IMR-90 (cell line): ENCODE measurements at regions not wholly inside any gene's neighbourhood (a gene's known extent, or its start where the extent isn't known, plus 50 kb on each side); places are given as distances from the start of the nearest gene placed in this dataset.

Source experiments
- ATAC-seq: fragments of 200-7000 bp; cut with Tn5 transposase; 2 replicates; pipeline ENCODE4 v1.9.1; 2020; ENCODE audit warnings: low read depth, mild to moderate bottlenecking, moderate library complexity
- BruUV-seq: library from RNA; stranded (reverse); fragments of 400-500 nt; replicated peaks from 2 replicates; lab custom pipeline; 2021; lab: Mats Ljungman, UMichigan
- CTCF ChIA-PET: fragments of 300-600 bp; formaldehyde crosslinking; extraction: SDS; loops from one replicate; lab custom pipeline; 2021; ENCODE audit warnings: antibody characterized with exemption; lab: Yijun Ruan, JAX
- POLR2A ChIA-PET: fragments of 300-600 bp; sonication (Branson Sonifier 250); formaldehyde crosslinking; loops from one replicate; lab custom pipeline; 2022; ENCODE audit warnings: antibody characterized with exemption; ENCODE audit not compliant: unreplicated experiment; lab: Charles Lee
- DNase-seq: peaks from one replicate; pipeline ENCODE4 v3.0.0; 2013
- H2AFZ ChIP-seq: replicated peaks from 2 replicates; pipeline ENCODE3; 2013; ENCODE audit warnings: low read length, mild to moderate bottlenecking; ENCODE audit not compliant: poor library complexity
- H2AK5ac ChIP-seq: 2 replicates; pipeline ENCODE4 v1.6.1; 2013; ENCODE audit warnings: low read depth, low read length, inconsistent platforms
- H2AK9ac ChIP-seq: replicated peaks from 2 replicates; pipeline ENCODE3; 2013; ENCODE audit warnings: mild to moderate bottlenecking, low read depth, low read length, moderate library complexity; ENCODE audit not compliant: poor library complexity
- H2BK120ac ChIP-seq: 2 replicates; pipeline ENCODE4 v1.6.1; 2013; ENCODE audit warnings: low read depth, low read length, inconsistent platforms
- H2BK15ac ChIP-seq: 3 replicates; pipeline ENCODE4 v1.6.1; 2013; ENCODE audit warnings: low read depth, low read length, inconsistent platforms
- H2BK20ac ChIP-seq: 2 replicates; pipeline ENCODE4 v1.6.1; 2013; ENCODE audit warnings: low read depth, mild to moderate bottlenecking, inconsistent platforms, low read length, moderate library complexity
- H2BK5ac ChIP-seq: 2 replicates; pipeline ENCODE4 v1.6.1; 2013; ENCODE audit warnings: mild to moderate bottlenecking, low read depth, low read length, inconsistent platforms; ENCODE audit not compliant: poor library complexity, severe bottlenecking
- H3K14ac ChIP-seq: replicated peaks from 2 replicates; pipeline ENCODE4 v1.6.1; 2013; ENCODE audit warnings: low read depth, low read length, inconsistent platforms
- H3K18ac ChIP-seq: 2 replicates; pipeline ENCODE4 v1.6.1; 2013; ENCODE audit warnings: low read depth, low read length, control low read depth
- H3K23ac ChIP-seq: 2 replicates; pipeline ENCODE4 v1.6.1; 2013; ENCODE audit warnings: low read depth, low read length, inconsistent platforms
- H3K27ac ChIP-seq: 2 replicates; pipeline ENCODE4 v1.5.1; 2013; ENCODE audit warnings: mild to moderate bottlenecking, control low read depth, low read length; ENCODE audit not compliant: insufficient read depth
- H3K27me3 ChIP-seq: 2 replicates; pipeline ENCODE4 v1.6.1; 2013; ENCODE audit warnings: low read length; ENCODE audit not compliant: control insufficient read depth, insufficient read depth
- H3K36me3 ChIP-seq: 2 replicates; pipeline ENCODE4 v1.6.1; 2013; ENCODE audit warnings: low read length, mixed read lengths; ENCODE audit not compliant: control insufficient read depth, insufficient read depth
- H3K4ac ChIP-seq: 2 replicates; pipeline ENCODE4 v1.6.1; 2013; ENCODE audit warnings: low read depth, low read length, inconsistent platforms
- H3K4me1 ChIP-seq: 2 replicates; pipeline ENCODE4 v1.6.1; 2013; ENCODE audit warnings: low read length, mixed read lengths; ENCODE audit not compliant: control insufficient read depth, insufficient read depth
- H3K4me2 ChIP-seq: 2 replicates; pipeline ENCODE4 v1.6.1; 2013; ENCODE audit warnings: low read depth, mild to moderate bottlenecking, control low read depth, low read length, moderate library complexity
- H3K4me3 ChIP-seq: 2 replicates; pipeline ENCODE4 v1.5.1; 2013; ENCODE audit warnings: low read depth, mild to moderate bottlenecking, control low read depth, low read length, moderate library complexity; ENCODE audit not compliant: insufficient read depth
- H3K56ac ChIP-seq: 2 replicates; pipeline ENCODE4 v1.6.1; 2013; ENCODE audit warnings: low read length, inconsistent platforms; ENCODE audit not compliant: insufficient read depth; ENCODE audit errors: extremely low read depth
- H3K79me1 ChIP-seq, 2 experiments: 2 replicates each; pipeline ENCODE4 v1.6.1; 2013; ENCODE audit warnings: low read length in 2 of 2, inconsistent platforms in 1 of 2, low read depth in 1 of 2
- H3K9ac ChIP-seq: 2 replicates; pipeline ENCODE4 v1.6.1; 2013; ENCODE audit warnings: low read depth, low read length, control low read depth
- H3K9me1 ChIP-seq: 2 replicates; pipeline ENCODE4 v1.6.1; 2013; ENCODE audit warnings: low read length, inconsistent platforms; ENCODE audit not compliant: insufficient read depth
- H3K9me3 ChIP-seq: 2 replicates; pipeline ENCODE4 v1.6.1; 2013; ENCODE audit warnings: low read length; ENCODE audit not compliant: control insufficient read depth, insufficient read depth
- H4K20me1 ChIP-seq: 2 replicates; pipeline ENCODE4 v1.6.1; 2013; ENCODE audit warnings: low read length, inconsistent platforms; ENCODE audit not compliant: insufficient read depth
- H4K5ac ChIP-seq: 2 replicates; pipeline ENCODE4 v1.6.1; 2013; ENCODE audit warnings: mild to moderate bottlenecking, low read depth, low read length, control low read depth
- H4K8ac ChIP-seq, 2 experiments: 2 replicates each; pipeline ENCODE4 v1.6.1; 2013; ENCODE audit warnings: low read depth in 2 of 2, low read length in 2 of 2, control low read depth in 1 of 2, inconsistent platforms in 1 of 2
- H4K91ac ChIP-seq: 2 replicates; pipeline ENCODE4 v1.6.1; 2013; ENCODE audit warnings: low read depth, low read length, inconsistent platforms; ENCODE audit not compliant: insufficient read depth
- BHLHE40 ChIP-seq: fragments of 150-350 bp; IDR thresholded peaks from 2 replicates; pipeline ENCODE4 v1.6.1; 2016; ENCODE audit warnings: mild to moderate bottlenecking, low read depth, low read length
- CEBPB ChIP-seq: IDR thresholded peaks from 2 replicates; pipeline ENCODE4 v1.6.1; 2012; ENCODE audit warnings: low read depth, low read length, improper control_type of control experiment
- CHD1 ChIP-seq: IDR thresholded peaks from 2 replicates; pipeline ENCODE4 v1.6.1; 2012; ENCODE audit warnings: low read depth, low read length, improper control_type of control experiment
- FOS ChIP-seq: fragments of 150-350 bp; IDR thresholded peaks from 2 replicates; pipeline ENCODE4 v1.6.1; 2016; ENCODE audit warnings: low read depth, low read length
- MAFK ChIP-seq: IDR thresholded peaks from 2 replicates; pipeline ENCODE4 v1.6.1; 2012; ENCODE audit warnings: low read depth, low read length, improper control_type of control experiment
- MAZ ChIP-seq: IDR thresholded peaks from 2 replicates; pipeline ENCODE4 v1.6.1; 2012; ENCODE audit warnings: low read depth, mild to moderate bottlenecking, low read length, improper control_type of control experiment, moderate library complexity, borderline replicate concordance
- MXI1 ChIP-seq: IDR thresholded peaks from 2 replicates; pipeline ENCODE4 v1.6.1; 2012; ENCODE audit warnings: low read depth, mild to moderate bottlenecking, low read length, moderate library complexity, borderline replicate concordance
- NFE2L2 ChIP-seq: fragments of 150-350 bp; IDR thresholded peaks from 2 replicates; pipeline ENCODE4 v1.6.1; 2016; ENCODE audit warnings: low read depth, mild to moderate bottlenecking, low read length
- POLR2A ChIP-seq: IDR thresholded peaks from 2 replicates; pipeline ENCODE4 v1.6.1; 2012; ENCODE audit warnings: mild to moderate bottlenecking, low read depth, low read length
- RAD21 ChIP-seq: IDR thresholded peaks from 2 replicates; pipeline ENCODE4 v1.6.1; 2012; ENCODE audit warnings: low read length, improper control_type of control experiment
- RCOR1 ChIP-seq: IDR thresholded peaks from 2 replicates; pipeline ENCODE4 v1.6.1; 2012; ENCODE audit warnings: mild to moderate bottlenecking, low read length, improper control_type of control experiment; ENCODE audit not compliant: insufficient replicate concordance
- RFX5 ChIP-seq: IDR thresholded peaks from 2 replicates; pipeline ENCODE4 v1.8.0; 2012; ENCODE audit warnings: low read depth, mild to moderate bottlenecking, low read length, moderate library complexity
- SMC3 ChIP-seq: fragments of 150-350 bp; IDR thresholded peaks from 2 replicates; pipeline ENCODE4 v1.6.1; 2016; ENCODE audit warnings: low read depth, mild to moderate bottlenecking, antibody characterized with exemption, low read length, moderate library complexity
- WGBS, 2 experiments: methylation state at CpG; one replicate each; pipeline versions ENCODE4 v1.1.5 to v1.1.7; 2013; ENCODE audit warnings: missing lambda C conversion rate in 2 of 2; ENCODE audit not compliant: insufficient read length in 1 of 2; ENCODE audit errors: extremely low coverage in 2 of 2; 5-methylcytosine and 5-hydroxymethylcytosine counted together
- dilution Hi-C: fragments of 300-500 bp; cut with HindIII; formaldehyde crosslinking; loops from one replicate; pipeline ENCODE4 v1.14.3; 2018; ENCODE audit warnings: low sequenced_read_pairs; ENCODE audit not compliant: unreplicated experiment
- in situ Hi-C: fragments of 300-500 bp; cut with MboI; formaldehyde crosslinking; loops from 3 replicates; pipeline ENCODE4 v1.14.3; 2019; ENCODE audit warnings: low sequenced_read_pairs, inconsistent platforms, mixed read lengths
- intact Hi-C: fragments of 100-400 bp; cut with micrococcal nuclease; formaldehyde crosslinking; loops from 2 replicates; pipeline ENCODE4 v1.10.0; 2022
- TF ChIP-seq, protein P1 (sequence below): fragments of 150-350 bp; IDR thresholded peaks from 2 replicates; pipeline ENCODE4 v1.6.1; 2017; ENCODE audit warnings: mild to moderate bottlenecking, antibody characterized with exemption, low read length, low read depth
- TF ChIP-seq, protein P2 (sequence below): fragments of 150-350 bp; IDR thresholded peaks from 2 replicates; pipeline ENCODE4 v1.6.1; 2016; ENCODE audit warnings: low read depth, mild to moderate bottlenecking, low read length, moderate library complexity, borderline replicate concordance
- TF ChIP-seq, protein P3 (sequence below): conservative IDR thresholded peaks from 2 replicates; pipeline ENCODE4 v1.5.1; 2012; ENCODE audit warnings: mild to moderate bottlenecking, low read depth, low read length, improper control_type of control experiment

DNA sequence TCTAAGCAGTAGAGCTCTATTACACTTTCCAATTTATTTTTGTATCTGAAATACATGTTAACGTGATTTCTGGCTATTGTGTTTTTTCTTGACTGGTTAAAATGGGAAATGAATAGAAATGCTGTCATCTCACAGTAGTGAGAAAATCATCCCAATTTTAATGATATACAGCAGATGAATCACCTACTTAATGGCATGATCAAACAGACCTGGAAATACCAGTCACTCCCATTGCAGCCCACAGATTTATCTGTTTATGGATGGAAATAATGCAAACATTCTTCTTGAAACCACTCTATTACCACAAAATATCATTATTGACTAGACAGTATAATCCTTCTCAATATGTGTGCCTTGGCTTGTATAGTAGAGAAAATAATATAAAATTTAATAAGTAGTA lies 497.8 kb upstream of the ADAMTS5 start:
- Histone ChIP-seq H4K20me1 (no peaks in the 10 kb centered on the region), H2BK20ac (no peak overlapping the region), H3K56ac (no peak overlapping the region), H4K8ac (no peak overlapping the region), H2AK9ac (no peak overlapping the region), H3K9ac (no peak overlapping the region), H2BK120ac (no peak overlapping the region), H3K79me1 (no peaks in the 10 kb centered on the region), H3K18ac (no peak overlapping the region), H2BK15ac (no peak overlapping the region), H2AFZ (no peak overlapping the region), H3K27ac (no peak overlapping the region), H3K4ac (no peak overlapping the region), H3K23ac (no peak overlapping the region), H3K9me1 (no peaks in the 10 kb centered on the region), H2AK5ac (no peak overlapping the region), H3K4me1 (no peaks in the 10 kb centered on the region), H2BK5ac (no peak overlapping the region), H3K27me3 (no peaks in the 10 kb centered on the region), H3K4me3 (no peak overlapping the region), H3K9me3 (no peaks in the 10 kb centered on the region), H3K14ac (no peak overlapping the region), H3K4me2 (no peak overlapping the region), H4K91ac (no peak overlapping the region), H4K5ac (no peak overlapping the region), H3K36me3 (no peaks in the 10 kb centered on the region)
- no TSS peak for BruUV-seq
- intact Hi-C loops (no loop called here), dilution Hi-C loops (no loop called here), in situ Hi-C loops (no loop called here)
- ChIA-PET POLR2A (interaction anchor here (0.6 kb wide), 1 partner anchor 135 kb away, joined by 3 read pairs; no protein-coding TSS in a partner anchor), CTCF (no interaction called here)
- TF ChIP-seq RCOR1 (no peak), NFE2L2 (no peak), MAFK (no peak), CEBPB (no peak), RAD21 (no peak), CHD1 (no peak), SMC3 (no peak), FOS (no peak), MAZ (no peak), RFX5 (no peak), BHLHE40 (no peak), MXI1 (no peak), POLR2A (no peak)
- TF ChIP-seq, protein P1, sequence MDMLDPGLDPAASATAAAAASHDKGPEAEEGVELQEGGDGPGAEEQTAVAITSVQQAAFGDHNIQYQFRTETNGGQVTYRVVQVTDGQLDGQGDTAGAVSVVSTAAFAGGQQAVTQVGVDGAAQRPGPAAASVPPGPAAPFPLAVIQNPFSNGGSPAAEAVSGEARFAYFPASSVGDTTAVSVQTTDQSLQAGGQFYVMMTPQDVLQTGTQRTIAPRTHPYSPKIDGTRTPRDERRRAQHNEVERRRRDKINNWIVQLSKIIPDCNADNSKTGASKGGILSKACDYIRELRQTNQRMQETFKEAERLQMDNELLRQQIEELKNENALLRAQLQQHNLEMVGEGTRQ: no peak
- TF ChIP-seq, protein P2, sequence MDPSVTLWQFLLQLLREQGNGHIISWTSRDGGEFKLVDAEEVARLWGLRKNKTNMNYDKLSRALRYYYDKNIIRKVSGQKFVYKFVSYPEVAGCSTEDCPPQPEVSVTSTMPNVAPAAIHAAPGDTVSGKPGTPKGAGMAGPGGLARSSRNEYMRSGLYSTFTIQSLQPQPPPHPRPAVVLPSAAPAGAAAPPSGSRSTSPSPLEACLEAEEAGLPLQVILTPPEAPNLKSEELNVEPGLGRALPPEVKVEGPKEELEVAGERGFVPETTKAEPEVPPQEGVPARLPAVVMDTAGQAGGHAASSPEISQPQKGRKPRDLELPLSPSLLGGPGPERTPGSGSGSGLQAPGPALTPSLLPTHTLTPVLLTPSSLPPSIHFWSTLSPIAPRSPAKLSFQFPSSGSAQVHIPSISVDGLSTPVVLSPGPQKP: no peak
- TF ChIP-seq, protein P3, sequence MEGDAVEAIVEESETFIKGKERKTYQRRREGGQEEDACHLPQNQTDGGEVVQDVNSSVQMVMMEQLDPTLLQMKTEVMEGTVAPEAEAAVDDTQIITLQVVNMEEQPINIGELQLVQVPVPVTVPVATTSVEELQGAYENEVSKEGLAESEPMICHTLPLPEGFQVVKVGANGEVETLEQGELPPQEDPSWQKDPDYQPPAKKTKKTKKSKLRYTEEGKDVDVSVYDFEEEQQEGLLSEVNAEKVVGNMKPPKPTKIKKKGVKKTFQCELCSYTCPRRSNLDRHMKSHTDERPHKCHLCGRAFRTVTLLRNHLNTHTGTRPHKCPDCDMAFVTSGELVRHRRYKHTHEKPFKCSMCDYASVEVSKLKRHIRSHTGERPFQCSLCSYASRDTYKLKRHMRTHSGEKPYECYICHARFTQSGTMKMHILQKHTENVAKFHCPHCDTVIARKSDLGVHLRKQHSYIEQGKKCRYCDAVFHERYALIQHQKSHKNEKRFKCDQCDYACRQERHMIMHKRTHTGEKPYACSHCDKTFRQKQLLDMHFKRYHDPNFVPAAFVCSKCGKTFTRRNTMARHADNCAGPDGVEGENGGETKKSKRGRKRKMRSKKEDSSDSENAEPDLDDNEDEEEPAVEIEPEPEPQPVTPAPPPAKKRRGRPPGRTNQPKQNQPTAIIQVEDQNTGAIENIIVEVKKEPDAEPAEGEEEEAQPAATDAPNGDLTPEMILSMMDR: no peak
- ATAC-seq (no peak), DNase-seq (no peak)
- WGBS, 2 experiments: no CpG with 5 or more reads among the region's 1 CpG
